OCI-LY7 (cell line): ENCODE measurements at regions not wholly inside any gene's neighbourhood (a gene's known extent, or its start where the extent isn't known, plus 50 kb on each side); places are given as distances from the start of the nearest gene placed in this dataset.

Experiments
- EZH2phosphoT487 ChIP-seq: fragments of 200-600 bp; sonication (generic); IDR thresholded peaks from 2 replicates; pipeline ENCODE4 v1.6.1; 2018; ENCODE audit warnings: low read depth, borderline replicate concordance, mild to moderate bottlenecking, mixed run types, antibody characterized with exemption, low read length, moderate library complexity, mixed read lengths
- TF ChIP-seq, protein P1 (sequence below): fragments of 200-600 bp; sonication (generic); conservative IDR thresholded peaks from 2 replicates; pipeline ENCODE4 v1.5.1; 2014; ENCODE audit warnings: mild to moderate bottlenecking, antibody characterized with exemption, low read length, moderate library complexity, mixed read lengths

DNA sequence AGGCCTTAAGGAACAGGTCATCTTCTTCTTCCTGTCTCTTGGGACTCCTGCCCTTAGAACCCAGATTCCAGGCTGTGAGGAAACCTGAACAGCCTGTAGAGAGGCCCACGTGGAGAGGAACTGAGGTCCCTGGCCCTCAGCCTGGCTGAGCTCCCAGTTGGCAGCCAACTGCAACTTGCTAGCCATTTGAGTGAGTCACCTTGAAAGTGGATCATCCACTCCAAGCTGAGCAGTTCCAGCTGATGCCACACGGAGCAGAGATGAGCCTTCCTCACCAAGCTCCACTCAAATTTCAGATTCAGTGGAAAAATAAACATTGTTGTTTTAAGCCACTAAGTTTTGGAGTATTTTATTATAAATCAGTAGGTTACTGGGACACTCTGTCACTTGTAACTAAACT, 392.5 kb downstream of the BCOR start:
- TF ChIP-seq, protein P1, sequence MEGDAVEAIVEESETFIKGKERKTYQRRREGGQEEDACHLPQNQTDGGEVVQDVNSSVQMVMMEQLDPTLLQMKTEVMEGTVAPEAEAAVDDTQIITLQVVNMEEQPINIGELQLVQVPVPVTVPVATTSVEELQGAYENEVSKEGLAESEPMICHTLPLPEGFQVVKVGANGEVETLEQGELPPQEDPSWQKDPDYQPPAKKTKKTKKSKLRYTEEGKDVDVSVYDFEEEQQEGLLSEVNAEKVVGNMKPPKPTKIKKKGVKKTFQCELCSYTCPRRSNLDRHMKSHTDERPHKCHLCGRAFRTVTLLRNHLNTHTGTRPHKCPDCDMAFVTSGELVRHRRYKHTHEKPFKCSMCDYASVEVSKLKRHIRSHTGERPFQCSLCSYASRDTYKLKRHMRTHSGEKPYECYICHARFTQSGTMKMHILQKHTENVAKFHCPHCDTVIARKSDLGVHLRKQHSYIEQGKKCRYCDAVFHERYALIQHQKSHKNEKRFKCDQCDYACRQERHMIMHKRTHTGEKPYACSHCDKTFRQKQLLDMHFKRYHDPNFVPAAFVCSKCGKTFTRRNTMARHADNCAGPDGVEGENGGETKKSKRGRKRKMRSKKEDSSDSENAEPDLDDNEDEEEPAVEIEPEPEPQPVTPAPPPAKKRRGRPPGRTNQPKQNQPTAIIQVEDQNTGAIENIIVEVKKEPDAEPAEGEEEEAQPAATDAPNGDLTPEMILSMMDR = 0 out of 2 replicates have a peak, but pooled peaks have one; percentile 33
- no peak for TF ChIP-seq EZH2phosphoT487
